GM12873 (cell line): ENCODE measurements at regions not wholly inside any gene's neighbourhood (a gene's known extent, or its start where the extent isn't known, plus 50 kb on each side); places are given as distances from the start of the nearest gene placed in this dataset.

Source experiments
- TF ChIP-seq, protein P1 (sequence below): IDR thresholded peaks from 2 replicates; pipeline ENCODE4 v1.5.1; 2012; ENCODE audit warnings: low read depth, mild to moderate bottlenecking, moderate library complexity, low read length, control low read depth; ENCODE audit not compliant: insufficient read depth; ENCODE audit errors: missing control alignments

DNA sequence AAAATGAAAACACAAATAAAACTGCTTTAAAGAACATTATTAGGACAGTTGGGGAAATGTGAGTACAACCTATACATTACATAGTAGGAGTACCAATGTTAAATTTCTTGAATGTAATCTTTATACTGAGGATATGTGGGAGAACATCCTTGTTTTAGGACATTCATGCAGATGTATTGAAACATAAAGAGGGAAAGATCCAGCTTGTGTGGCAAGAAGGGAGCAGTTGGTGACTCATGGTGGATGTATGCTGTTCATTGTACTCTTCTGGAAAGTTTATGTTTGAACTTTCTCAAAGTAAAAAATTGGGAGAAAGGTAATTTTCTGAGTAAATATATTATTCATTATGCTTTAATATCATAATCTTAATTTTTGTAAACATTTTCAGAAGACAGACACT is 132.1 kb upstream of the DLGAP1 start:
- TF ChIP-seq, protein P1, sequence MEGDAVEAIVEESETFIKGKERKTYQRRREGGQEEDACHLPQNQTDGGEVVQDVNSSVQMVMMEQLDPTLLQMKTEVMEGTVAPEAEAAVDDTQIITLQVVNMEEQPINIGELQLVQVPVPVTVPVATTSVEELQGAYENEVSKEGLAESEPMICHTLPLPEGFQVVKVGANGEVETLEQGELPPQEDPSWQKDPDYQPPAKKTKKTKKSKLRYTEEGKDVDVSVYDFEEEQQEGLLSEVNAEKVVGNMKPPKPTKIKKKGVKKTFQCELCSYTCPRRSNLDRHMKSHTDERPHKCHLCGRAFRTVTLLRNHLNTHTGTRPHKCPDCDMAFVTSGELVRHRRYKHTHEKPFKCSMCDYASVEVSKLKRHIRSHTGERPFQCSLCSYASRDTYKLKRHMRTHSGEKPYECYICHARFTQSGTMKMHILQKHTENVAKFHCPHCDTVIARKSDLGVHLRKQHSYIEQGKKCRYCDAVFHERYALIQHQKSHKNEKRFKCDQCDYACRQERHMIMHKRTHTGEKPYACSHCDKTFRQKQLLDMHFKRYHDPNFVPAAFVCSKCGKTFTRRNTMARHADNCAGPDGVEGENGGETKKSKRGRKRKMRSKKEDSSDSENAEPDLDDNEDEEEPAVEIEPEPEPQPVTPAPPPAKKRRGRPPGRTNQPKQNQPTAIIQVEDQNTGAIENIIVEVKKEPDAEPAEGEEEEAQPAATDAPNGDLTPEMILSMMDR: no peak

GRCh38 chr18:4586731-4587130 is 131.6 kb upstream of the DLGAP1 start:
- TF ChIP-seq, protein P1: no peak

DNA sequence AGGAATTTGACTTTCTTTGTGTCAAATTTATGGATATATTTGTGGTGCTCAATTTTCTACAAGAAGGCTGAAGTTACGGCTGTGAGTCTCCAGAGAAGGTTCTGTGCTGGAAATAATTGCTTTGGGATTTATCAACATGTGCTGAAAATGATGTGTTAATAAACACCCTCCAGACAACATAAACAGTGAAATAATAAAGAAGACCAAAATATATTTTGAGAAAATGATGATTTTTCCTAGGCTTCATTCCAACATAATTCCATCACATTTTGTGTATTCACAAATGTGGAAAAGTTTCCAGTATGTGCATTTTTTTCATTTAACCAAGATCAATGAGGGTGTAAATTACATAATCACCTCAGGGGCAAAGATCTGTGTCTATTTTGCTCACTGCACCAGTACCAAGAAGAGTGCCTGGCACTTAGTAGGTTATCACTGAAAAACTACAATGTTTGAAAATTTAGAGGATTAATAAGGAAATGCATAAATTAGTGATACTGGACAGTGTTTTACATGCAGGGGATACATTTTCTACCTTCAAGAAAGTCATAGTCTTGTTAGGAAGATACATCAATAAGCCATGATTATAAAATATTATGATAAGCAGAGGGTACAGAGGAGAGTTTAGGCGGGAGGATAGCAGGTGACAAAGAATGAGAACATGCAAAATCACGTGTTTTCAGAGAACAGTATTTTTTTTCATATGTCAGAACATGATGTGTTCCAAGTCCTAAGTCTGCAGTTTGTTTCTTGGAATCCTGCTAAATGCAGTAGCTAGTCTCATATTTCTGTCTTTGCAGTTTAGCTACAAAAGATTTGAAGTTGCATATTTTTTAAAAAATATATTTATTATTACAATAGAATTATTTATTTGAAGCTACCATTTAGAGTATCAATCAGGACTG is 127.6 kb upstream of the DLGAP1 start:
- TF ChIP-seq, protein P1: no peak

- TF ChIP-seq, protein P1: no peak
These were observed 126.9 kb upstream of the DLGAP1 start for GRCh38 chr18:4581966-4582365.

DNA sequence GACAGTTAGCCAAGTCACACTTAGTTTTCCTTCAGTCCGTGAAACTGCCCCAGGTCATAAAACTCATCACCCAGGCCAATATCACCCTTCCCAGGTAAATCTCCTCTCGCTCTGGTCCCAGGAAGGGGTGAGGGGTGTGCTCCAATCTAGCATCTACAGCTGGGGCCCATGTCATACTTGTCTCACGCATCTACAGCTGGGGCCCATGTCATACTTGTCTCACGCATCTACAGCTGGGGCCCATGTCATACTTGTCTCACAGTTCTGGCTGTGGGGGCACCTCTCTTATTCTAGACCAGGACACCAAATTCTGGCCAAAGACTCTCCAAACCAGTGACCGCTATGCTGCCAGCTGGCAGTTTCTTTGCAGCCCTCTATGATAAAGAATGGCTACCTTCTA is 123.3 kb upstream of the DLGAP1 start:
- TF ChIP-seq, protein P1: no peak

- TF ChIP-seq, protein P1: no peak
These were observed 118.6 kb upstream of the DLGAP1 start for GRCh38 chr18:4573735-4574134.

DNA sequence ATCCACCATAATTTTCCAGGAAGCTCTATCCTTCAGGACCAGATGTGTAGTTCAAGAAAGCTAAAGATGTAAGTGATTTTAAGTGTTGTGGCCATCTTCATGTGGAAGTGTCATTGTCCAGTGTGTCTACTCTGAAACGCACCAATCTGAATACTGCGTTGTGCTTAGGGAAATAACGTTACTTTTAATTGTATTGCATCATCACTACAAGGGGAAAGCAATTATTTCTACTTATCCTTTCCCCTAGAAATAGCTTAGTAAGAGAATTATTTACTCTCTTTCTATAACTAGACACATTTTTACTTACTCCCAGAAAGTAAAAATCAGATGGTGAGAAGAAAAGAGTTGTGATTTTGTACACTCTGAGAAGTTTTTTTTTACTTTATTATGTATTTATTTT is 102.4 kb upstream of the DLGAP1 start:
- TF ChIP-seq, protein P1: no peak
